Bronchial epithelial cell (primary cell): ENCODE measurements at regions not wholly inside any gene's neighbourhood (a gene's known extent, or its start where the extent isn't known, plus 50 kb on each side); places are given as distances from the start of the nearest gene placed in this dataset.

Source experiments
- DNase-seq: peaks from one replicate; pipeline ENCODE4 v3.0.0-alpha.2; 2010; ENCODE audit warnings: low read depth
- FAIRE-seq: peaks from 2 replicates; lab custom pipeline; 2011; peaks lifted over from hg19 to GRCh38; lab: Jason Lieb, UNC
- H3K27me3 ChIP-seq: 2 replicates; pipeline ENCODE4 v1.5.1; 2011; ENCODE audit warnings: low read length; ENCODE audit not compliant: control insufficient read depth, insufficient read depth
- H3K36me3 ChIP-seq: 2 replicates; pipeline ENCODE4 v1.5.1; 2011; ENCODE audit warnings: low read length; ENCODE audit not compliant: control insufficient read depth, insufficient read depth
- H3K4me3 ChIP-seq: 2 replicates; pipeline ENCODE4 v1.5.1; 2011; ENCODE audit warnings: mild to moderate bottlenecking, low read depth, low read length, control low read depth
- CTCF ChIP-seq: IDR thresholded peaks from 2 replicates; pipeline ENCODE4 v1.5.1; 2011; ENCODE audit warnings: mild to moderate bottlenecking, moderate library complexity, low read length, control low read depth, inconsistent platforms; ENCODE audit not compliant: insufficient read depth, severe bottlenecking

DNA sequence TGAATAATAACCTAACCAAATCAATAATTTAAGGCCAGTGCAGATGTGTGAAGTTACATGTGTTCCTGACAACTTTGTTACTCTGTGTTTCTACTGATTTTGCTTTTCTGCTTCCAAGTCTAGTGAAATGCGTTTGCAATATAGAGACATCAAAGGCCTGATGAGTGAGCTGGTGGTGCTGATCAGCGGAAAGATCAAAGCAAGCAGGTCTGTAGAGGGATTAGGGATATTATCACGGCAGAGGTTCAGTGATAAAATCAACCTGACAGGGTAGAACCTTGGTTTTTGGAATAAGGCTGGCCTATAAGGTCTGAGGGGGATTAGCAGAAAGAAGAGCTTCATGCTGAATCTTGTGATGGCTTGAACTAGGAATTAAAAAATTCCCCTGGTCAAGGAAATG, 111.7 kb downstream of the EDEM1 start:
- H3K4me3 ChIP-seq: no peak overlapping the region
- H3K27me3 ChIP-seq: no peaks in the 10 kb centered on the region
- TF ChIP-seq CTCF: no peak
- no peak for FAIRE-seq
- no peak for DNase-seq
- H3K36me3 ChIP-seq: no peaks in the 10 kb centered on the region

GRCh38 chr3:5300638-5301037, 113.1 kb downstream of the EDEM1 start:
- Histone ChIP-seq H3K4me3 (no peak overlapping the region), H3K27me3 (no peaks in the 10 kb centered on the region), H3K36me3 (no peaks in the 10 kb centered on the region)
- FAIRE-seq (no peak), DNase-seq (no peak)
- TF ChIP-seq CTCF: no peak

DNA sequence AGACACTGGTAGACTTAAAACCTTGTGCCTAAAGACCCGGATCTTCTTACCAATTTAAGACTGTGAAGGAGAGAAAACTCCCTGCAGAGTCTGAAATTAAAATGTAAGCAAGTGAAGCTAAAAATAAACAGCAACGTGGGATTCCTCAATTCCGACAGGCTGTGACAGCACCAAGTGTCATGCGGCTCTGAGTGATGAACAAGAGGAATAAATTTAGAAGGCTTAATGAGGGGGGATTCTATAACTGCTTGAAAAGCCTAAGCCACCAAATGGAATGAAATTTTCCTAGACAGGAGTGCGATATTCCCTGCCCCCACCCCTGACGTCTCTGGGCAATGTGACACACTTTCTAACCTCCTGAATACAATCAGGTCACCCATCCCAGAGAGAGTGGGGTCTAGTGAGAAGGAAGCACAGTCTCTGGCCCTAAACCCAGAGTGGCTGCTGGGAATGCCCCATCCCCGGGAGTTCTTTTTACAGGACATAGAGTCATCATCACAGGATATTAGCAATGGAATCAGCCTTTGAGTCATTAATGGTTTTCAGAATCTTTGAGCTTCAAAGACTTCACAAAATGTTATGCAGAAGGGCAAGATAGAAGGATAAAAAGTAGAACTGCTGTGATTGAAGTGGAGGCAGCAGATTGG, 114.3 kb downstream of the EDEM1 start:
- TF ChIP-seq CTCF: no peak
- FAIRE-seq: no peak
- Histone ChIP-seq H3K4me3 (no peak overlapping the region), H3K36me3 (no peaks in the 10 kb centered on the region), H3K27me3 (no peaks in the 10 kb centered on the region)
- peak; percentile 34 for DNase-seq

DNA sequence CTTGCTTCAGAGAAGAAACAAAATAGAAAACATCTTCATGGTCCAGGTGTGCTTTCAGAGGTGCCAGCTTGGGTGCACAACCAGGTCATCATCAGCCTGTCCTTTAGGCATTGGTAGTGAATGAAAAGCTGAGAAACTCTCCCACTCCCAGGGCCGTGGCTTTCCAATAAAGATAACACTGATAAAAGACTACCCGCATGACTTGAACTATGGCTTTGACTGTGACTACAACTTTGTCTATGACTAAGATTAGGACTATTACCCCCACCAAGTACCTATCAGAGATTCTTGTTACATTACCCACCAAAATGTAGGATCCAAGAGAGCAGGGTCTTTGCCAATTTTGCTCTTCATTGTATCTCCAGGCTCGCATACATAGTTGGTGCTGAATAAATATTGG, 115.2 kb downstream of the EDEM1 start:
- DNase-seq (no peak), FAIRE-seq (no peak)
- TF ChIP-seq CTCF: no peak
- no peaks in the 10 kb centered on the region for H3K36me3 ChIP-seq
- H3K27me3 ChIP-seq: no peaks in the 10 kb centered on the region
- no peak overlapping the region for H3K4me3 ChIP-seq

- no peaks in the 10 kb centered on the region for H3K36me3 ChIP-seq
- no peak for DNase-seq
- FAIRE-seq: no peak
- no peak for TF ChIP-seq CTCF
- H3K27me3 ChIP-seq: no peaks in the 10 kb centered on the region
- no peak overlapping the region for H3K4me3 ChIP-seq
Observed at GRCh38 chr3:5304188-5304587, 116.7 kb downstream of the EDEM1 start.
